ENCODE measurements at regions not wholly inside any gene's neighbourhood (a gene's known extent, or its start where the extent isn't known, plus 50 kb on each side); places are given as distances from the start of the nearest gene placed in this dataset.

DNA sequence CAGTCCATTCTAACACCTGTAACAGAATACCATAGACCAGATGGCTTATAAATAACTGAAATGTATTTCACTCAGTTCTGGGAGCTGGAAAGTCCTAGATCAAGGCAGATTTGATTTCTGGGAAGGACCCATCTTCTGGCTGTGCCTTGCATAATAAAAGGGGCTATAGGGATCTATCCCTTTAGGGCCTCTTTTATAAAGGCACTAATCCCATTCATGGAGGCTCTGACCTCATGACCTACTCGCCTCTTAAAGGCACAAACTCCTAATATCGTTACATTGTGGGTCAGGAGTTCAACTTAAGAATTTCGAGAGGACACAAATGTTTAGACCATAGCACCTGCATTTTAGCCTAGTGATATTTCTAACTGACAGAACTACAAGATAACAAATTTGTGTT is 619.0 kb downstream of the CDH18 start:
- no peak for DNase-seq (ENCODE audit: low spot score)

- DNase-seq (ENCODE audit: low spot score): no peak
These were observed 618.4 kb downstream of the CDH18 start for GRCh38 chr5:19369561-19369960.

DNA sequence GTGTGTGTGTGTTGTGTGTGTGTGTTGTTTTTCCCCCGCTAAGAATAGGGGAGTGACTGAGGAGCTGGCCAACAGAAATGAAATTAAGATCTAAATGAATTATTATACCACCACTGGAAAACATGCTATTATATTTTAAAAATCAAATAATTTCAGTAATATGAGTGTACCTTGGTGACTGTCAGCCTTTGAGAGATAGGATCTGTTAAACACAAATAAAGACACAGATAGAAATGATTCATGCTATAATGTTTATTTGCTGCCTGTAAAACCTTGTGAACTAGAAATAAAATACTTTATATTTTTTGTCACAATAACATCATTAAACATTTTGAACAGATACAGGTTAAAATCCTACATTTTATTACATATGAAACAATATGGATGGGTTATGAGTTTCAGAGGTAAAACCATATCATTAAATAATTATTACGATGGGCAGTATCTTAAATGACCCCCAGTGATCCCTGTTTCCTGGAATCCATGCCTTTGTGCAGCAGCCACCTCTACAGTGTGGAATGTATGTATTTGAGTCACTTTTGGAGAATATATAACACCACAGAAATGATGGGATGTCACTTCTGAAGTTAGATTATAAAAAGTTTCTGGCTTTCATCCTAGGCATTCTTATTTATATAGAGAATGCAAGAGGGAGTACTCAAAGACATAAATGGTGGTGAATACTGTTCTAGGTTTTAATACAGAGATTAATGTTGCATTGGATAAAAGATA is 617.2 kb downstream of the CDH18 start:
- no peak for DNase-seq (ENCODE audit: low spot score)

- no peak for DNase-seq (ENCODE audit: low spot score)
These were observed 599.6 kb downstream of the CDH18 start for GRCh38 chr5:19388391-19388790.

- DNase-seq (ENCODE audit: low spot score): no peak
These were observed 587.0 kb downstream of the CDH18 start for GRCh38 chr5:19401032-19401431.

DNA sequence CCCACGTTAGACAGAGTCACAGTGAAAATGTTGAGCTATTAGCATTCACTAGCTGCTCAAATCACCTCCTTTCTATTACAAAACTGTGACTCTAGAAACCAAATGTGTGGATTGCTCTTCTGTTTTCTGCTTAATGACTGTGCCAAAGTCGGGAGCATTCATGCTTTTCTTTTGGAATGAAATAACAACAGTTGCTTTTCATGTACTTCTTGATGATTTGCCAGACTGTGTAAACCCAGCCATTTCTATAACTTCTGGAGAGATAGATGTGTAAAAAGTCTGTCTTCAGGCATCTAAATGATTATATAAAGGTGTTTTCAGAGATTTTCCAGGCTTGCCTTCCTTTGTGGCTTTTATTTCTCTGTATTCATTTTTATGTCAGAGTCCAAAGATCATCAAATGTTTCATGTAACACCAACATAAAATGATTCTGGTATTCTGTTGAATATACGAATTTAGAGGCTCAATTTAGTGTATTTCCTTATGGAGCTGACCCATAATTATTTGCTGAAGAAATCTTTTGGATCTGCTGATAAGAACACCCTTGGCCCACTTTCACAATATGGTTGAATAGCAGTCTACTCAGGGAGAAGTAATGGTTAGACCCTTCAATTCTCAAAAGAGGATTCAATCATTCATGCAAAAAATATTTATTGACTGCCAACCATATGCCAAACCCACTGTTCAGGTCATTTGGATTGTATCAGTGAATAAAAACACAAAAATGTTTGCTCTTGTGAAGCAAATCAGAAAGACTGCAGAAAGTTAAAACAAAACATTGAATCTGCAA is 581.2 kb downstream of the CDH18 start:
- no peak for DNase-seq (ENCODE audit: low spot score)

- no peak for DNase-seq (ENCODE audit: low spot score)
These were observed 579.9 kb downstream of the CDH18 start for GRCh38 chr5:19408149-19408548.

DNA sequence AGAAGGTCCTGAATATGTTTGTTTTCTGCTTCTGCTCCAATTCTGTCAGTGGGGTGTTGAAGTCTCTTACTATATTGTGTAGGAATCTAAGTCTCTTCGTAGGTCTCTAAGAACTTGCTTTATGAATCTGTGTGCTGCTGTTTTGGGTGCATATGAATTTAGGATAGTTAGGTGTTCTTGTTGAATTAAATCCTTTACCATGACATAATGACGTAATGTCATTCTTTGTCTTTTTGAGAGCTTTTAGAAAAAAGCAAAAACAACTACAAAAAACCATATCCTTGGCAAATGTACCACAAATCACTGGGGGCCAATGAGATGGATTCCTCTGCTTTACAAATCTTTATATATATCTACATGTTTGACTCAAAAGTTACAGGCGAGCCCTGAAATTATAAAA is 576.1 kb downstream of the CDH18 start:
- DNase-seq (ENCODE audit: low spot score): no peak
